ENCODE measurements at regions not wholly inside any gene's neighbourhood (a gene's known extent, or its start where the extent isn't known, plus 50 kb on each side); places are given as distances from the start of the nearest gene placed in this dataset.
"Not testable (repeated sequence)": the region's sequence is repeated elsewhere in the genome, so short reads cannot be mapped to it uniquely, and the experiment has no call there.

- not testable (repeated sequence) for DNase-seq
These were observed 890.1 kb upstream of the MANEA start for GRCh38 chr6:94687255-94687654.

- no peak for DNase-seq
These were observed 893.9 kb upstream of the MANEA start for GRCh38 chr6:94683409-94683808.

- DNase-seq = no peak
These were observed 896.6 kb upstream of the MANEA start for GRCh38 chr6:94680669-94681212.

- no peak for DNase-seq
These were observed 904.1 kb upstream of the MANEA start for GRCh38 chr6:94673251-94673650.

- no peak for DNase-seq
These were observed 907.3 kb upstream of the MANEA start for GRCh38 chr6:94670017-94670416.

GRCh38 chr6:94668876-94669275 lies 908.5 kb upstream of the MANEA start:
- no peak for DNase-seq

- no peak for DNase-seq
These were observed 918.4 kb upstream of the MANEA start for GRCh38 chr6:94658929-94659328.

GRCh38 chr6:94651239-94651638 lies 926.1 kb upstream of the MANEA start:
- DNase-seq = no peak

GRCh38 chr6:94645191-94645590 lies 932.1 kb upstream of the MANEA start:
- DNase-seq = no peak

GRCh38 chr6:94639564-94639963 lies 937.8 kb upstream of the MANEA start:
- no peak for DNase-seq

GRCh38 chr6:94636780-94637385 lies 940.5 kb upstream of the MANEA start:
- DNase-seq = no peak

GRCh38 chr6:94623586-94623985 lies 953.7 kb upstream of the MANEA start:
- no peak for DNase-seq

- DNase-seq = no peak
These were observed 954.6 kb upstream of the MANEA start for GRCh38 chr6:94622783-94623182.

- no peak for DNase-seq
These were observed 976.7 kb upstream of the MANEA start for GRCh38 chr6:94600636-94601035.

GRCh38 chr6:94597487-94597886 lies 979.8 kb upstream of the MANEA start:
- DNase-seq = no peak

GRCh38 chr6:94590416-94590815 lies 986.9 kb upstream of the MANEA start:
- DNase-seq = no peak

- no peak for DNase-seq
These were observed 989.0 kb upstream of the MANEA start for GRCh38 chr6:94588301-94588700.

GRCh38 chr6:94584211-94584610 lies 993.1 kb upstream of the MANEA start:
- DNase-seq = no peak

GRCh38 chr6:94570581-94570980 lies 1006.8 kb upstream of the MANEA start:
- no peak for DNase-seq

GRCh38 chr6:94562846-94563245 lies 1014.5 kb upstream of the MANEA start:
- no peak for DNase-seq

GRCh38 chr6:94559829-94560537 lies 1017.4 kb upstream of the MANEA start:
- DNase-seq = no peak

- not testable (repeated sequence) for DNase-seq
These were observed 1020.1 kb upstream of the MANEA start for GRCh38 chr6:94557207-94557606.

GRCh38 chr6:94548201-94548600 lies 1029.1 kb upstream of the MANEA start:
- no peak for DNase-seq

GRCh38 chr6:94535798-94536197 lies 1041.5 kb upstream of the MANEA start:
- no peak for DNase-seq
